Stimulated activated CD8-positive, alpha-beta memory T cell treated with anti-CD3 and anti-CD28 coated beads, Interleukin-12 subunit alpha, Interleukin-12 subunit beta, amount 100 ng/mL, for 4 hours (primary cell): ENCODE measurements at regions not wholly inside any gene's neighbourhood (a gene's known extent, or its start where the extent isn't known, plus 50 kb on each side); places are given as distances from the start of the nearest gene placed in this dataset.

Experiments
- DNase-seq: peaks from one replicate; pipeline ENCODE4 v3.0.0-alpha.2; 2020; ENCODE audit warnings: low read depth

GRCh38 chr11:45554230-45554967 lies 111.0 kb downstream of the CHST1 start:
- DNase-seq, result no peak

- no peak for DNase-seq
Measured at GRCh38 chr11:45553383-45553936, 112.0 kb downstream of the CHST1 start.

GRCh38 chr11:45551191-45551713 lies 114.2 kb downstream of the CHST1 start:
- DNase-seq, result no peak

- DNase-seq, result no peak
Measured at GRCh38 chr11:45549257-45549656, 116.2 kb downstream of the CHST1 start.

GRCh38 chr11:45546366-45546765 lies 119.1 kb downstream of the CHST1 start:
- DNase-seq, result no peak

GRCh38 chr11:45544826-45545225 lies 120.6 kb downstream of the CHST1 start:
- no peak for DNase-seq

GRCh38 chr11:45543808-45544422 lies 121.5 kb downstream of the CHST1 start:
- no peak for DNase-seq

- no peak for DNase-seq
Measured at GRCh38 chr11:45543081-45543480, 122.3 kb downstream of the CHST1 start.

- DNase-seq, result no peak
Measured at GRCh38 chr11:45541693-45542434, 123.6 kb downstream of the CHST1 start.

- no peak for DNase-seq
Measured at GRCh38 chr11:45538939-45539338, 126.5 kb downstream of the CHST1 start.

GRCh38 chr11:45538363-45538762 lies 127.1 kb downstream of the CHST1 start:
- no peak for DNase-seq

GRCh38 chr11:45537614-45538013 lies 127.8 kb downstream of the CHST1 start:
- no peak for DNase-seq

- no peak for DNase-seq
Measured at GRCh38 chr11:45535033-45535432, 130.4 kb downstream of the CHST1 start.

GRCh38 chr11:45534132-45534531 lies 131.3 kb downstream of the CHST1 start:
- no peak for DNase-seq

- DNase-seq, result no peak
Measured at GRCh38 chr11:45532546-45532945, 132.9 kb downstream of the CHST1 start.

GRCh38 chr11:45530776-45531175 lies 134.6 kb downstream of the CHST1 start:
- DNase-seq, result no peak

GRCh38 chr11:45530111-45530510 lies 135.3 kb downstream of the CHST1 start:
- no peak for DNase-seq

- DNase-seq, result no peak
Measured at GRCh38 chr11:45528435-45528834, 137.0 kb downstream of the CHST1 start.

GRCh38 chr11:45527898-45528297 lies 137.5 kb downstream of the CHST1 start:
- DNase-seq, result no peak

GRCh38 chr11:45525393-45525792 lies 140.0 kb downstream of the CHST1 start:
- no peak for DNase-seq

- no peak for DNase-seq
Measured at GRCh38 chr11:45523760-45524159, 141.7 kb downstream of the CHST1 start.

- no peak for DNase-seq
Measured at GRCh38 chr11:45518833-45519535, 146.4 kb downstream of the CHST1 start.
